HepG2 (cell line): ENCODE measurements at regions not wholly inside any gene's neighbourhood (a gene's known extent, or its start where the extent isn't known, plus 50 kb on each side); places are given as distances from the start of the nearest gene placed in this dataset.

ENCODE experiments used
- ATAC-seq: fragments of 200-7000 bp; cut with Tn5 transposase; 3 replicates; pipeline ENCODE4 v1.9.1; 2020; ENCODE audit warnings: mild to moderate bottlenecking, moderate library complexity
- BruUV-seq: library from RNA; stranded (reverse); fragments of 400-500 nt; replicated peaks from 2 replicates; lab custom pipeline; 2021; lab: Mats Ljungman, UMichigan
- CTCF ChIA-PET: fragments of 300-600 bp; formaldehyde crosslinking; extraction: SDS; loops from one replicate; lab custom pipeline; 2021; ENCODE audit warnings: low total read pairs, inconsistent platforms, low intra/inter-chr PET ratio; lab: Yijun Ruan, JAX
- POLR2A ChIA-PET: fragments of 350-600 bp; sonication (Branson Sonifier 250); formaldehyde crosslinking; loops from one replicate; lab custom pipeline; 2020; ENCODE audit warnings: antibody characterized with exemption, inconsistent platforms; lab: Yijun Ruan, JAX
- DNase-seq: peaks from one replicate; pipeline ENCODE4 v3.0.0-alpha.2; 2015; ENCODE audit warnings: low spot score
- FAIRE-seq: peaks from 3 replicates; lab custom pipeline; 2011; peaks lifted over from hg19 to GRCh38; lab: Jason Lieb, UNC
- H2AFZ ChIP-seq: one replicate; pipeline ENCODE4 v1.6.1; 2011; ENCODE audit warnings: low read length, inconsistent platforms
- H3K27ac ChIP-seq: fragments of 300-600 bp; 3 replicates; pipeline ENCODE4 v1.8.0; 2011; ENCODE audit warnings: mixed run types, mild to moderate bottlenecking, mixed read lengths, low read length, inconsistent platforms; ENCODE audit not compliant: insufficient read depth; ENCODE audit errors: extremely low read length
- H3K27me3 ChIP-seq, 2 experiments: fragments of 200-600 bp in 1 of 2; 2 replicates in 1 of 2; 3 replicates in 1 of 2; pipeline versions ENCODE4 v1.6.0 to v1.8.0; 2011; ENCODE audit warnings: low read length in 2 of 2, mild to moderate bottlenecking in 2 of 2, moderate library complexity in 2 of 2, inconsistent platforms in 1 of 2; ENCODE audit not compliant: insufficient read depth in 2 of 2, control insufficient read depth in 1 of 2
- H3K36me3 ChIP-seq, 2 experiments: fragments of 200-600 bp in 1 of 2; replicated peaks in 1 of 2; 2 replicates in 1 of 2; 3 replicates in 1 of 2; pipeline versions ENCODE4 v1.5.1 to v1.8.0; 2011; ENCODE audit warnings: low read length in 2 of 2, inconsistent platforms in 1 of 2; ENCODE audit not compliant: insufficient read depth in 2 of 2, control insufficient read depth in 1 of 2
- H3K4me1 ChIP-seq: 2 replicates; pipeline ENCODE4 v1.5.1; 2012; ENCODE audit warnings: low read length, inconsistent platforms; ENCODE audit not compliant: insufficient read depth
- H3K4me2 ChIP-seq: 2 replicates; pipeline ENCODE4 v1.6.0; 2011; ENCODE audit warnings: low read depth, low read length, inconsistent platforms
- H3K4me3 ChIP-seq, 3 experiments: fragments of 200-600 bp in 1 of 3; sonication (generic), shearing (Covaris generic) in 1 of 3; replicated peaks in 1 of 3; 2 replicates each; pipeline ENCODE4 v1.5.1; 2011 to 2016; ENCODE audit warnings: low read length in 3 of 3, inconsistent platforms in 2 of 3, low read depth in 2 of 3, mild to moderate bottlenecking in 2 of 3, control low read depth in 1 of 3, mixed read lengths in 1 of 3; ENCODE audit not compliant: insufficient read depth in 1 of 3
- H3K79me2 ChIP-seq: one replicate; pipeline ENCODE4 v1.6.1; 2011; ENCODE audit warnings: low read length, inconsistent platforms; ENCODE audit not compliant: insufficient read depth
- H3K9ac ChIP-seq: 2 replicates; pipeline ENCODE4 v1.6.0; 2011; ENCODE audit warnings: mild to moderate bottlenecking, low read depth, low read length, inconsistent platforms; ENCODE audit not compliant: insufficient read depth
- H3K9me3 ChIP-seq: 2 replicates; pipeline ENCODE4 v1.5.1; 2012; ENCODE audit warnings: mild to moderate bottlenecking, low read length
- H4K20me1 ChIP-seq: 2 replicates; pipeline ENCODE4 v1.6.0; 2011; ENCODE audit warnings: inconsistent platforms, mild to moderate bottlenecking, low read length, moderate library complexity; ENCODE audit not compliant: insufficient read depth
- GMEB2 ChIP-seq: IDR thresholded peaks from 2 replicates; pipeline ENCODE4 v1.6.1; 2016; ENCODE audit warnings: missing biosample characterization, missing genetic modification reagents, low read depth
- POLR2G ChIP-seq: fragments of 200-400 bp; formaldehyde crosslinking; IDR thresholded peaks from 2 replicates; pipeline ENCODE4 v1.6.1; 2018; ENCODE audit warnings: mild to moderate bottlenecking, low read depth, low read length, moderate library complexity
- SNAPC5 ChIP-seq: sonication (generic); formaldehyde crosslinking; IDR thresholded peaks from 2 replicates; pipeline ENCODE4 v1.8.1; 2023; ENCODE audit warnings: mild to moderate bottlenecking, missing genetic modification reagents, borderline replicate concordance
- ZBTB20 ChIP-seq: sonication (generic); formaldehyde crosslinking; IDR thresholded peaks from 2 replicates; pipeline ENCODE4 v1.8.1; 2023; ENCODE audit warnings: missing genetic modification reagents, low read depth, mild to moderate bottlenecking, borderline replicate concordance
- ZBTB33 ChIP-seq: sonication (generic); formaldehyde crosslinking; IDR thresholded peaks from 2 replicates; pipeline ENCODE4 v1.4.0; 2020; ENCODE audit warnings: missing genetic modification reagents
- ZNF326 ChIP-seq: sonication (generic); formaldehyde crosslinking; IDR thresholded peaks from 2 replicates; pipeline ENCODE4 v1.4.0; 2020; ENCODE audit warnings: missing genetic modification reagents, borderline replicate concordance
- ZNF761 ChIP-seq: sonication (generic); formaldehyde crosslinking; conservative IDR thresholded peaks from 2 replicates; pipeline ENCODE4 v1.4.0; 2020; ENCODE audit warnings: mild to moderate bottlenecking, missing genetic modification reagents
- WGBS: methylation state at CpG from one replicate; pipeline ENCODE4 v1.1.6; 2017; ENCODE audit warnings: low lambda C conversion rate; 5-methylcytosine and 5-hydroxymethylcytosine counted together
- in situ Hi-C: cut with HindIII; loops from 2 replicates; pipeline ENCODE4 v1.10.0; 2017; ENCODE audit warnings: low pct_unique_long_range_greater_than_20kb; ENCODE audit not compliant: extremely low pct_ligation_motif_present
- intact Hi-C: fragments of 100-400 bp; cut with micrococcal nuclease; formaldehyde crosslinking; loops from one replicate; pipeline ENCODE4 v1.10.0; 2022; ENCODE audit not compliant: unreplicated experiment

- ChIA-PET CTCF (no interaction called here), POLR2A (no interaction called here)
- H2AFZ ChIP-seq: no peak overlapping the region
- in situ Hi-C loops (loop anchor here (25.0 kb wide), 1 partner anchor 1972 kb away; no protein-coding TSS in a partner anchor), intact Hi-C loops (no loop called here)
- WGBS: 10% methylated on average over 2 of the region's 2 CpGs
- no peak overlapping the region for H3K27ac ChIP-seq
- H3K9ac ChIP-seq: no peak overlapping the region
- H3K79me2 ChIP-seq: no peaks in the 10 kb centered on the region
- FAIRE-seq: no peak
- H3K4me2 ChIP-seq: no peak overlapping the region
- TF ChIP-seq ZBTB33 (CRISPR knock-in tag) (no peak), ZNF761 (CRISPR knock-in tag) (no peak), SNAPC5 (no peak), POLR2G (no peak), ZNF326 (CRISPR knock-in tag) (no peak), ZBTB20 (CRISPR knock-in tag) (no peak), GMEB2 (no peak)
- no peaks in the 10 kb centered on the region for H3K36me3 ChIP-seq
- H4K20me1 ChIP-seq: no peaks in the 10 kb centered on the region
- no peak for DNase-seq
- peaks cover 0 to 30% of the 10 kb centered on the region in 2 experiments; a peak in 4 of 5 replicates for H3K27me3 ChIP-seq
- H3K4me1 ChIP-seq: no peaks in the 10 kb centered on the region
- no TSS peak for BruUV-seq
- ATAC-seq: no peak
- H3K4me3 ChIP-seq: no peak overlapping the region
- H3K9me3 ChIP-seq: no peaks in the 10 kb centered on the region
Measured at GRCh38 chr2:126784621-126785020, 114.1 kb upstream of the TEX51 start.
